Right ventricle myocardium inferior (tissue), 1 donor: ENCODE measurements at regions not wholly inside any gene's neighbourhood (a gene's known extent, or its start where the extent isn't known, plus 50 kb on each side); places are given as distances from the start of the nearest gene placed in this dataset.
"Not testable (repeated sequence)": the region's sequence is repeated elsewhere in the genome, so short reads cannot be mapped to it uniquely, and the experiment has no call there.

ENCODE experiments used
- ATAC-seq: fragments of 200-7000 bp; cut with Tn5 transposase; one replicate; pipeline ENCODE4 v1.9.1; 2020; ENCODE audit warnings: mild to moderate bottlenecking, moderate library complexity
- DNase-seq: peaks from one replicate; pipeline ENCODE4 v3.0.0; 2021; ENCODE audit errors: missing footprints
- intact Hi-C: fragments of 100-400 bp; cut with DNase I; formaldehyde crosslinking; loops from one replicate; pipeline ENCODE4 v1.11.0; 2022
- donor health status: DM: no; HTN: yes; CAD: no; lungs with severe emphysema.

DNA sequence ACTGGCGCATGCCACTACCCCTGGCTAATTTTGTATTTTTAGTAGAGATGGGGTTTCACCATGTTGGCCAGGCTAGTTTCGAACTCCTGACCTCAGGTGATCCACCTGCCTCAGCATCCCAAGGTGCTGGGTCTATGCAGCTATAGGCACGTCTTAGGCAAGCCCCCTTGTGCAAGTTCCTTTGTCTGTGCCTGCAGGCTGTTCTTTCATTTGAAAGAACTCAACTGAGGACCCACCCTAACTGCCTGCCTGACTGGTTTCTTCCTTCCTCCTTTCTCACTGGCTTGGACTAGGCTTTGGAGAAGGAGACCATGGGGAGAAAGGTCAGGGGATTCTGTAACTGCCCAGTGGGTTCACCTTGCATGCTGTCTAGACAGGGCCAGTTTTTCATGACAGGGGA lies 361.0 kb downstream of the TYW1 start:
- DNase-seq, intact Hi-C loops, ATAC-seq: not testable (repeated sequence)

DNA sequence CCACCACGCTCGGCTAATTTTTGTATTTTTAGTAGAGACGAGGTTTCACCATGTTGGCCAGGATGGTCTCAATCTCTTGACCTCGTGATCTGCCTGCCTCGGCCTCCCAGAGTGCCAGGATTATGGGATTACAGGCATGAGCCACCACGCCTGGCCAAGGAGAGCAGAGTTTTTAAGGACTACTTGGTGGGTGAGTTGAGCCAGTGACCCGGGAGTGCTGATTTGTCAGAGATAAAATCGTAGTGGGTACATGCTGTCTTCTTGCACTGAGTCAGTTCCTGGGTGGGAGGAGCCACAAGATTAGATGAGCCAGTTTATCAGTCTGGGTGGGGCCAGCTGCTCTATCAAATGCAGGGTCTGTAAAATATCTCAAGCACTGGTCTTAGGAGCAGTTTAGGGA lies 361.7 kb downstream of the TYW1 start:
- ATAC-seq, intact Hi-C loops, DNase-seq: not testable (repeated sequence)

DNA sequence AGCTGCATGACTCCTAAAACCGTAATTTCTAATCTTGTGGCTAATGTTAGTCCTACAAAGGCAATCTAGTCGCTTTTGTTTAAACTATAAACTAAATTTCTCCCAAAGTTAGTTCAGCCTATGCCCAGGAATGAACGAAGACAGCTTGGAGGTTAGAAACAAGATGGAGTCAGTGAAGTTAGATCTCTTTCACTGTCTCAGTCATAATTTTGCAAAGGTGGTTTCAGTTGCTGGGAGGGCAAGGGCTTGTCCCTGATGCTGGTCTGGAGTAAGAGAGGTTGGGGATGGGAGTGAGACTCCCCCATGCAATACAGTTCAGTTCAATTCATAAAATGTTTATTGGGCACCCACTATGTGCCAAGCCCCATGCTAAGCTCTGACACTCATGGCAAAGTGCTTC lies 362.1 kb downstream of the TYW1 start:
- intact Hi-C loops, DNase-seq, ATAC-seq: not testable (repeated sequence)

DNA sequence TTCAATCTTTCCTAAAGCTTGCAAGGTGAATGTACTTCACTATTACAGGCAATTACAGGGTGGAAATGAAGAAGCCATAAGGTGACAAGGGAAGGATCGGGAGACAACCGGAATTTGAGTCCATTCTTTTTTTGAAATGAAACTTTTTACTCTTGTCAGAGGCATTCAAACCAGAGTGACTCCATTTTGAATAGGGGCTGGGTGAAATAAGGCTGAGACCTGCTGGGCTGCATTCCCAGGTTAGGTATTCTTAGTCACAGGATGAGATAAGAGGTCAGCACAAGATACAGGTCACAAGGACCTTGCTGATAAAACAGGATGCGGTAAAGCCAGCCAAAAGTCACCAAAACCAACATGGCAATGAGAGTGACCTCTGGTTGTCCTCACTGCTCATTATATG lies 363.3 kb downstream of the TYW1 start:
- DNase-seq = no peak
- intact Hi-C loops = no loop called here
- ATAC-seq = peak; percentile 59

DNA sequence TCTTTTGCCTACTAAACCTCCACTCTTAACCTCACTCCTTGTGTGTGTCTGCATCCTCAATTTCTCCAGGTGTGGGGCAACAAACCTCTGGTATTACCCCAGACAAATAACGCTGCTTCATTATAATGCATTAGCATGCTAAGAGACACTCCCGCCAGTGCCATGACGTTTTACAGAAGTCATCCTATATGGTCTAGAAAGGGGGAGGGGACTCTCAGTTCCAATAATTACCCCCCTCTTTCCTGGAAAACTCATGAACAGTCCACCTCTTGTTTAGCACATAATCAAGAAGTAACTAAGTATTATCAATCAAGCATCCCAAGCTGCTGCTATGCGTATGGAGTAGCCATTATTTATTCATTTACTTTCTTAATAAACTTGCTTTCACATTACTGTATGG lies 364.5 kb downstream of the TYW1 start:
- intact Hi-C loops = no loop called here

DNA sequence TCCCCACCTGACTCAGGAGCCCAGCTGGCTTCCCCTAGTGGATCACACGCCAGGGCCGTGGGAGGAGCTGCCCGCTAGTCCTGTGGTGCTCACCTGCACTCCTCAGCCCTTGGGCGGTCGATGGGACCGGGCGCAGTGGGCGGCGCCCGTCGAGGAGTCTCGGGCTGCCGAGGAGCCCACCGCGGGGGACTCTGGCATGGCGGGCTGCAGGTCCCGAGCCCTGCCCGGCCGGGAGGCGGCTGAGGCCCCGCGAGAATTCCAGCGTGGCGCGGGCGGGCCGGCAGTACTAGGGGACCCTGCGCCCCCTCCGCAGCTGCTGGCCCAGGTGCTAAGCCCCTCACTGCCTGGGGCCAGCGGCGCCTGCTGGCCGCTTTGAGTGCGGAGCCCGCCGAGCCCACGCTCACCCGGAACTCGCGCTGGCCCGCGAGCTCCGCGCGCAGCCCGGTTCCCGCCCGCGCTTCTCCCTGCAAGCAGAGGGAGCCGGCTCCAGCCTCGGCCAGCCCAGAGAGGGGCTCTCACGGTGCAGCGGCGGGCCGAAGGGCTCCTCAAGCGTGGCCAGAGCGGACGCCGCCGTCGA lies 367.9 kb downstream of the TYW1 start:
- ATAC-seq (peak; percentile 30), DNase-seq (no peak)
- intact Hi-C loops = no loop called here

More for the DNA sequence above, 364.5 kb downstream of the TYW1 start:
- DNase-seq = no peak
- no peak for ATAC-seq

DNA sequence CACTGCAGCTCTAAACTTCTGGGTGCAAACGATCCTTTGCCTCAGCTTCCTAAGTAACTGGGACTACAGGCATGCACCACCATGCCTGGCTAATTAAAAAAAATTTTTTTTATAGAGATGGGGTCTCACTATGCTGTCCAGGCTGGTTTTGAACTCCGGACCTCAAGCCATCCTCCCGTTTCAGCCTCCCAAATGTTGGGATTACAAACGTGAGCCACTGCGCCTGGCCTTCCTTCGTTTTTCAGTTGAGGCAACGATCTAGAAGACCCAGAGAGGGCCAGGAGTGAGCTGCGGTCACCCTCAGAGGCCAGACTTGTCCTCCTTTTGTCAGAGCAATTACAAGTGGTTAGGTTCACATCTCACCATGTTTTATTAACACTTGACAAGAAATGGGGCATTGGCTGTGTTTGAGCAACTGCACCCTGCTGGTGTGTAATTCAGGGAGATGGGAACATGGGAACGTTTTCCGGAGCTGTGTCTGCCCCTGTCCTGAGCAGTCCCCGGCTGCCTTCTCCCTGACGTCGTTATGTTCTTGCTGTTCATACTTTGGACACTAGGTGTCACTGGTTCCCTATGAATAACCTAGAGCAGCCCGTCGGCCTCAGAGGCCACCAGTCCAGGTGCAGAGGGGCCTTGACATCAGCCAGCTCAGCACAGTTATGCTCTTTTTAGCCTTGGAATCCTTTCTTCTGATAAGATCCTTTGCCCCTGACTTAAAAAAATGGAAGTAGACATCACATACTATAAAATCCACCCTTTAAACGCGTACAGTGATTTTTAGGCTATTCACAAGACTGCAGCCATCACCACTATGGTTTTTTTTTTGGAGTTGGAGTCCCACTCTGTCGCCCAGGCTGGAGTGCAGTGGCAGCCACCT lies 375.0 kb downstream of the TYW1 start:
- intact Hi-C loops = loop anchor here (10.0 kb wide), 1 partner anchor 253 kb away; no protein-coding TSS in a partner anchor
- ATAC-seq (peak; percentile 87), DNase-seq (peak; percentile 75)

DNA sequence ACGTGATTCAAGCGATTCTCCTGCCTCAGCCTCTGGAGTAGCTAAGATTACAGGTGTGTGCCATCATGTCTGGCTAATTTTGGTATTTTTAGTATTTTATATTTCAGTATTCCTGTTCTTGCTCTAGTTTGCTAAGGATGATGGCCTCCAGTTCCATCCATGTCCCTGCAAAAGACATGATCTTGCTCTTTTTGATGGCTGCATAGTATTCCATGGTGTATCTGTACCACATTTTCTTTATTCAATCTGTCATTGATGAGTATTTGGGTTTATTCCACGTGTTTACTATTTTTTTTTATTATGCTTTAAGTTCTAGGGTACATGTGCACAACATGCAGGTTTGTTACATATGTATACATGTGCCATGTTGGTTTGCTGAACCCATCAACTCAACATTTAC lies 376.8 kb downstream of the TYW1 start:
- intact Hi-C loops = loop anchor here (10.0 kb wide), 1 partner anchor 251 kb away; no protein-coding TSS in a partner anchor

DNA sequence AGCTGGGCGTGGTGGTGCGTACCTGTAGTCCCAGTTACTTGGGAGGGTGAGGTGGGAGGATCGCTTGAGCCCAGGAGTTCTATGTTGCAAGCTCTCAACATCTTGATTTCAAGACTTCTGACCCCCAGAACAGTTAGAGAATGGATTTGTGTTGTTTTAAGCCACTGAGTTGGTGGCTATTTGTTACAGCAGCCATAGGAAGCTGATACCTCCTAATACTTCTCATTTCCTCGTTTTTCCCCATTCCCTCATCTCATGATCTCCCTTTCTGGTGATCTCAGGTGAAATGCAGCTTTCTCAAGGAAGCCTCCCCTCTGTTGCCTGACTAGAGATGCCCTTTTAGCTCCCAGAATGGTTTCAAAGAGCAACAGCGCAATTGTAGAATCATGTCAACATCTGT lies 378.8 kb downstream of the TYW1 start:
- DNase-seq (no peak), ATAC-seq (no peak)
- intact Hi-C loops = loop anchor here (10.0 kb wide), 1 partner anchor 249 kb away; no protein-coding TSS in a partner anchor

More for the DNA sequence above, 376.8 kb downstream of the TYW1 start:
- not testable (repeated sequence) for DNase-seq, ATAC-seq

DNA sequence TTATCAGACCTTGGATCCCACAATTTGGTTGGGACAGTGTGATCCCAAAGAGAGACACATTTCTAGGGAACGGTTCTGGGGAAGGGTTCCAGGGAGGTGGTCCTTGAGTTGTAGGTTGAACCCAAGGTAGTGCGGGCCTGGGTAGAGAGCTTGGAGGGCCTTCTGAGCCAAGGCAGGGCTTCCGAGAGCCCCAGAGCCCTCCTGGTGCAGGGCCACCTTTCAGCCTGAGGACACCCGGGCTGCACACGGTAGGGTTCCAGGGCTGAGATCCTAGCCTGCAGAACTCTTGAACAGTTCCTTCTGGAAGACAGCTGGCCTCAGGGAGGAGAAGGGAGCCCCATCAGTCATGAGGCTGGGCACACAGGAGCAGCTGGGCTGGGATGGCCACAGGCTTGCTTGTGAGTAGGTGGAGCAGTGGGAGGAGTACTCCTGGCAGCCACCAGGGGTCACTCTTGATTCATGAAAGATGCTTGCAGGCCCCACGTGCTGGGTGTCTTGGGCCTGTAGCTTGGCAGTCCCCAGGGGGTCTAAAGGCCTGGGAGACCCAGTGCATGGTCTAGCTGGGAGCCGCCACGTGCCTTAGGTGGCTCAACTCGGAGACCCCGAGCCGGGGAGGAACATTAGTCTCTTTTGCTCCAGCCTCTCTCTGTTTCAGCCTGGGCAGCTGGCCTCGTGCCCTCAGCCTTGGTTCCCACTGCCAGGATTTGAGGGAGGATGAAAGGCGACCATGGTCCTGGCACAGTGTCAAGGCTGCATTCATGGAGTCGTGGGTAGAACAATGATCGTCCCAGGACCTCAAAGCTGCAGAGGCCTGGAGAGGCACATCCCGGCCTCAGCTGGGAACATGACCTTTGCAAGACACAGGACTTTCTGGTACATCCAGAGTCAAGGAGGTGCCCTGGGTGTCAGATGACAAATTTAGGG lies 381.6 kb downstream of the TYW1 start:
- intact Hi-C loops = loop anchor here (10.0 kb wide), 1 partner anchor 247 kb away; no protein-coding TSS in a partner anchor
- ATAC-seq (peak; percentile 76), DNase-seq (peak; percentile 75)

DNA sequence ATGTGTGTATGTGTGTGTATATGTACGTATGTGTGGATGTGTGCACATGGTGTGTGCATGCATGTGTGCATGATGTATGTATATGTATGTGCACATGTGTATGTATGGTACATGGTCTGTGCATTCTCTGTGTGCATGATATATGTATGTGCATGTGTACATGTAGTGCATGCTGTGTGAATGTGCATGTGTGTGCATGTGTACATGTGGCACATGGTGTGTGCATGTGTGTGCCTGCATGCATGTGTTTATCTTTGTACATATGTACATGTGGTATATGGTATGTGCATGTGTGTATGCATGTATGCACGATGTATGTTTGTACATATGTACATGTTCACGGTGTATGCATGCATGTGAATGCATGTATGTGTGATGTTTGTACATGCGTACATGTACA lies 383.7 kb downstream of the TYW1 start:
- no peak for DNase-seq
- intact Hi-C loops = no loop called here
- no peak for ATAC-seq

DNA sequence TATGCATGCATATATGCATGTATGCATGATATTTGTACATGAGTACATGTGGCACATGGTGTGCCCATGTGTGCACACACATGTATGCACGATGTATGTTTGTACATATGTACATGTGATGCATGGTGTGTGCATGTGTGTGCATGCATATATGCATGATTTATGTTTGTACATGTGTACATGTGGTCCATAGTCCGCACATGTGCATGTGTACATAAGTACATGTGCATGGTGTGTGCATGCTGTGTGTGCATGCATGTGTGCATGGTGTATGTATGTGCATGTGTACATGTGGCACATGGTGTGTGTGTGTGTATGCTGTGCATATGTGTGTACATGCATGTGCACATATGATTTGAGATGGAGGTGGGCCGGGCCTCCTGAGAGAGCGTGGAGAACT lies 384.2 kb downstream of the TYW1 start:
- no peak for ATAC-seq
- intact Hi-C loops = no loop called here
- DNase-seq = no peak

DNA sequence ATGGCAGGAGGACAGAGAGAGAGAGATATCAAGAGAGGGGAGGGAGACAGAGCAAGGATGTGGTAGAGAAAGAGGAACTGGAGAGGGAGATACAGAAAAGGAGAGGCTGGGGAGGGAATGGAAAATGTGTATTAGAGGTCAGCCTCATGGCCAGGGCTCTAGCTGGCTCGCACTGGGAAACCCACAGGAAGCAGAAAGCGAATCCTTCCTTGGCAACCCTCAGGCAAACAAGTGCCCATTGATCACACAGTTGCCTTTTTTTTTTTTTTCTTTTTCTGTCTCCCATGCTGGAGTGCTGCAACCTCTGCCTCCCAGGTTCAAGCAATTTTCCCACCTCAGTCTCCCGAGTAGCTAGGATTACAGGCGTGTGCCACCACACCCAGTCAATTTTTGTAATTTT lies 391.2 kb downstream of the TYW1 start:
- no peak for ATAC-seq
- intact Hi-C loops = no loop called here
- DNase-seq = no peak

DNA sequence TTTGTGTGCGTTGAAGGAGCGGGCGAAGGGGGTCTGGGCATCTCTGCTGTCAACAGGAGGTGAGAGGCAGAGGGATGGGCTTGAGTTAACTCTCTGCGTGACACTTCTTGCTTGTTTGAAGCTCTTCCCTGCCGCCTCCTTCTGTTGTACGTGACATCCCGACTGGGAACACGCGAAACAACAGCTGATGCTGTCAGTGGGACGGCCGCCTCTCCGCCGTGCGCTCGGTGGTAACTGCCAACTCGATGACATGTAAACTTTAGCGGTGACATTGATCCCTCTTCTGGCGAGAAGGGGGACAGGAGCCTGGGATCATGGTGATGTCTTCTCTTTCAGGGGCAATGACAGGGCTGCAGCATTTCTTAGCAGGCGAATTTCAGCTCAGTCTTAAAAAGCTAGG lies 394.5 kb downstream of the TYW1 start:
- DNase-seq = no peak
- ATAC-seq = no peak
- intact Hi-C loops = no loop called here

DNA sequence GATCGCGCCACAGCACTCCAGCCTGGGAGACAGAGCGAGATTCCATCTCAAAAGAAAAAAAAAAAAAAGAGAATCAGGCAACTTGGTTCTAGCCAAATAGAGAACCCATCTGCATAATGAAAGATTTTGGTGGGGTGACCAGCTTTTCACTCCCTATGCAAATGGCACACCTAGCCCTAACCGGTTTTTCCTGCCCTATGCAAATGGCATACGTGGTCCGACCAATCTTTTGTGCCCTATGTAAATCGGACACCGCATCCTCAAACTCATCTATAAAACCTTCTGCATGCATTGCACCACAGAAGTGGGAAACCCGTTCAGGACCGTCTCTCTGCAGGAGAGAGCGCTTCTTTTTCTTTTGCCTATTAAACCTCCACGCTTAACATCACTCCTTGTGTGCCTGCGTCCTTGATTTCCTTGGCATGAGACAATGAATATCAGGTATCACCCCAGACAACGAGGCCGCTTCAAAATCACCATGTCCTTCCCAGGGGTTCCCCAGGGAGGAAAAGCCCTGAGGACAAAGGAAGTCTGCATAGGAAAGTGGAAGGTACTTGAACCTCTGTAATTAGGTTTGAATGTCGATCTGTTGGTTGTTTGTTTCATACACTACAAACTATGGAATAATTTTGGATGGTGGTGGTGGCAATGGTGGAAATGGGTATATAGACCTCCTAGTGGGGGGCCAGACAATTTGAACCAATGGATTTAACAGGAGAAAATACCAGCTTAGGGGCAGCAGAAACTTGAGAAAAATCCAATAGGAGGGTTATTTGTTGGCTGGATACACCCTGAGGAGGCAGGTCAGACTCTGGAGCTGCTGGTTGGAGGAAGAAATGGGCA lies 396.2 kb downstream of the TYW1 start:
- intact Hi-C loops = no loop called here
- ATAC-seq (no peak), DNase-seq (no peak)

DNA sequence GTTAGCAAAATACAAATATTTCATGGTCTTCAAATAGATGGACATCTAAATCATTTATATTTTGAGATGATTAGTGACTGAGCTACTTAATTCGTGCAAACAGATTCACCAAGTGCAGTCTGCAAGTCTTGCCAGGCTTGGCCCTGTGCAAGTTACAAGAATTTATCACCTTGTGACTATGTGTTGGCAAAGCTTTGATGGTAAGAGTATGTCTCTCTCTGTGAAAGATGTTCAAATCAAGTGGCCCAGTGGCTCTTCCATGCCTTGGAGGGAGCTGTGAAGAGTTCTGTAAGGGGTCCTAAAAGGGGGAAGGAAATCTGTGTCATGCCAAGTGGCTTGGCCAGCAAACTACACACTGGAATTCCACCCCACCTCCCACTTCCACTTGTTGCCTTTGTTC lies 397.3 kb downstream of the TYW1 start:
- intact Hi-C loops = no loop called here
- DNase-seq = no peak
- ATAC-seq = no peak

DNA sequence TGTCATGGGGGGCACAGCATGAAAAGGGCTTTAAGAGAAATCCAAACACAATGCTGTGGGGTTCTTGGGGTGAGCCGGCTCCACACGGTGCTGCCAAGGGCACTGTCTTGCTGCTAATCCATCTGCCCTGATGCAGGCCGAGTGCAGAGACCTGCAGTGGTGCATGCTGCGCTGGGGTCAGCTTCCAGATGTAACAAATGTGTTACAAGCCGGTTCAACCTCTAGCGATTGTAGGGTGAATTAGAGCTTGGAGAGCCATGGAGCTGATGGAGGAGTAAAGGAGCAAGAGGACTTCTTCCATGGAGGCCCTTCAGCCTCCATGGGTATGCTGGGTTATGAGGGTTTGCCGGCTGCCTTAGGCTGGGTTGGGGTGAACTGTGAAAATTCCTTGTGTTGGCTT lies 402.3 kb downstream of the TYW1 start:
- ATAC-seq (no peak), DNase-seq (no peak)
- intact Hi-C loops = no loop called here

DNA sequence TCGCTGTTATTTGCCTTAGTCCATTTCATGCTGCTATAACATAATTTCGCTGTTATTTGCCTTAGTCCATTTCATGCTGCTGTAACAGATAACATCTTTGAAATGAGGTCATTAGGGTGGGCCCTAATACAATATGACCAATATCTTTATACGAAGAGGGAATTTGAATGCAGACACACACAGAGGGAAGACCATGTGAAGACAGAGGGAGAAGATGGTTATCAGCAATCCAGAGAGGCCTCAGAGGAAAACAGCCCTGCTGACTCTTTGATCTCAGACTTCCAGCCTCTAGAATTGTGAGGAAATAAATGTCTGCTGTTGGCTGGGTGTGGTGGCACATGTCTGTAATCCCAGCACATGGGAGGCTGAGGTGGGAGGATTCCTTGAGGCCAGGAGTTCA lies 404.9 kb downstream of the TYW1 start:
- no peak for DNase-seq
- intact Hi-C loops = no loop called here
- no peak for ATAC-seq
